OCI-LY1 (cell line): ENCODE measurements at regions not wholly inside any gene's neighbourhood (a gene's known extent, or its start where the extent isn't known, plus 50 kb on each side); places are given as distances from the start of the nearest gene placed in this dataset.

ENCODE experiments used
- CTCF ChIP-seq: fragments of 200-600 bp; sonication (generic), shearing (Covaris generic); IDR thresholded peaks from 2 replicates; pipeline ENCODE4 v1.5.1; 2017; ENCODE audit warnings: mild to moderate bottlenecking, antibody characterized with exemption, low read length, moderate library complexity, mixed read lengths
- EZH2 ChIP-seq: fragments of 200-600 bp; sonication (generic), shearing (Covaris generic); IDR thresholded peaks from 2 replicates; pipeline ENCODE4 v1.8.0; 2017; ENCODE audit warnings: borderline replicate concordance, mixed run types, mild to moderate bottlenecking, antibody characterized with exemption, low read length, moderate library complexity, mixed read lengths

GRCh38 chr5:173830421-173830820, 57.7 kb upstream of the CPEB4 start:
- TF ChIP-seq CTCF: no peak
- no peak for TF ChIP-seq EZH2
